NCI-H1930 (cell line): ENCODE measurements at regions not wholly inside any gene's neighbourhood (a gene's known extent, or its start where the extent isn't known, plus 50 kb on each side); places are given as distances from the start of the nearest gene placed in this dataset.
"Not testable (repeated sequence)": the region's sequence is repeated elsewhere in the genome, so short reads cannot be mapped to it uniquely, and the experiment has no call there.

ENCODE experiments used
- DNase-seq, 2 experiments: peaks; one replicate each; lab custom pipeline; 2025; lab: John Stamatoyannopoulos, UW

- DNase-seq, result no peak
These were observed 428.1 kb upstream of the ID2 start for GRCh38 chr2:8253781-8254180.

- DNase-seq, result not testable (repeated sequence)
These were observed 427.6 kb upstream of the ID2 start for GRCh38 chr2:8254214-8254613.

DNA sequence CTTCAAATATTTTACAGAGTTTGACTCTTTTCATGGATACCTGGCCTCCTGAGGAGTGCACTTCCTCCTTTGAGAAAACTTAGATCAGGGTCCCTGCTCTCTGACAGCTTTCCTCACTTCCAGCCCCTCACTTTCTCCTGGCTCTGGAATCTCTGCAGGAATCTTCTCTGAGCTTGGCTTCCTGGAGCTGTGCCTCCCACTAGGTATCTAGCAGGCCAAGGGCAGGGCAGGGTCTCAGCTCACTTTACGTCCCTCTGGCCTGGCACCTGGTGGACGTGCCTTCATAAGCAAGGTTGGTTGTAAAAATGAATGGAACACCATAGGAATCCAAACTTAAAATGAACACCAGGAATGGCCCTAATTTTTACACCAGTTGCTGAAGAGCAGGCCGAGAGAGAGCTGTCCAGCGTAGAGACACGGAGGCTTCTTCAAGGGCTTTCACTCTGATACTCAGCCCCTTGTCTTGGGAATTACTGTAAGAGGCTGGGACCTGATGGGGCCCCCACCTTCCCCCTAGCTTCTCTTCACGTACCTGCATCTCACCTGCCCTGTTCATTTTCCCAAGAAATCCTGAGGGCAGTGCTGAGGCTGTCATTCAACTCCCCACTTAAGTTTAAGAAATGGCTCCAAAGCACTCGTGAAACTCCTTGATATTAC is 426.9 kb upstream of the ID2 start:
- DNase-seq, result no peak

GRCh38 chr2:8255448-8255800 is 426.4 kb upstream of the ID2 start:
- no peak for DNase-seq

DNA sequence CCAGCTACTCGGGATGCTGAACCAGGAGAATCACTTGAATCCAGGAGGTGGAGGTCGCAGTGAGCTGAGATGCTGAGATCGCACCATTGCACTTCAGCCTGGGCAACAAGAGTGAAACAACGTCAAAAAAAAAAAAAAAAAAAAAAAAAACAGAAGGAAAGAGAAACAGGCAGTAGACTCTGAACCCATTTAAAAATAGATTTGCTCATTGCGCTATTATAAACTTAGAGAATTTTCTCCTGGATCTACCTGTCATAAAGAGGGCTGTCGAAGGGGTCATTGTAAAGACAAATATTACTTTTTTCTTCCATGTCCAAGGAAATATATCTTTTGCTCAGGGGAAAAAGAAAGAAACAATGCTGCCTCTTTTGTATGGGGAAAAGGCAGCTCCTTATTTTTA is 425.0 kb upstream of the ID2 start:
- DNase-seq, result no peak

GRCh38 chr2:8257502-8257901 is 424.4 kb upstream of the ID2 start:
- no peak for DNase-seq

- DNase-seq, result no peak
These were observed 423.4 kb upstream of the ID2 start for GRCh38 chr2:8258406-8258805.

DNA sequence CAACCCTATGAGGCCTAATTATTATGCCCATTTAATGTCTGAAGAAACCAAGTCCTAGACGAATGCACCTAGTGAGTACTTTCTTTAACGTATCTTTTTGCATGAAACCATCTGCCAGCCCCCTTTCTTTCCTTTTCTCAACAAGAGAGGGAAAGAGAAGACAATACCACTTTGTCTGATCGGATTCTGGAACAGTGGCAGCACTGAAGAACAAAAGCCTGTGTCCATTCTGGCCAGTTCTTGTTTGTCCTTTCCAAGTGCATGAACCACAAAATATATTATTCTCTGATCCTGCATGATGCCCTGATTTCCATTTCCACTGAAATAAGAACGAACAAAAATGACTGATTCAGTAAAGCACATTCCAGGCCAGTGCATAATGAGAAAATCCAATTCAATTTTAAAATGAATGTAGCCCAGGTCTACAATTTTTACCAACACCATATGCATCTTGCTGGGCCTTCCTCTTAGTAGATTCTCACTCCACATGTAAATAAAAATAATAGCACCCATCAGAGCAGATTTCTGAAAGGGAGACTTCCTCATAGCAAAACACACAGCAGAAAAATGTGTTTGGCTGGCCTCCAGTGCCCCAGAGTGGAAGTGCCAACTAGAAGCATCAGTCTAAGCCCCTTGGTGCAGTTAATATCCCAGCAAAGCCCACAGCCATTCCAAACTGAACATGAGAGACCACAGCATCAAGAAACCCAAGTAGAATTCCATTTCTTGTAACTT is 422.6 kb upstream of the ID2 start:
- DNase-seq, result no peak

GRCh38 chr2:8259841-8260178 is 422.0 kb upstream of the ID2 start:
- no peak for DNase-seq

- DNase-seq, result no peak
These were observed 421.6 kb upstream of the ID2 start for GRCh38 chr2:8260213-8260612.

GRCh38 chr2:8263901-8264300 is 418.0 kb upstream of the ID2 start:
- DNase-seq, result no peak

GRCh38 chr2:8264981-8265380 is 416.9 kb upstream of the ID2 start:
- no peak for DNase-seq

DNA sequence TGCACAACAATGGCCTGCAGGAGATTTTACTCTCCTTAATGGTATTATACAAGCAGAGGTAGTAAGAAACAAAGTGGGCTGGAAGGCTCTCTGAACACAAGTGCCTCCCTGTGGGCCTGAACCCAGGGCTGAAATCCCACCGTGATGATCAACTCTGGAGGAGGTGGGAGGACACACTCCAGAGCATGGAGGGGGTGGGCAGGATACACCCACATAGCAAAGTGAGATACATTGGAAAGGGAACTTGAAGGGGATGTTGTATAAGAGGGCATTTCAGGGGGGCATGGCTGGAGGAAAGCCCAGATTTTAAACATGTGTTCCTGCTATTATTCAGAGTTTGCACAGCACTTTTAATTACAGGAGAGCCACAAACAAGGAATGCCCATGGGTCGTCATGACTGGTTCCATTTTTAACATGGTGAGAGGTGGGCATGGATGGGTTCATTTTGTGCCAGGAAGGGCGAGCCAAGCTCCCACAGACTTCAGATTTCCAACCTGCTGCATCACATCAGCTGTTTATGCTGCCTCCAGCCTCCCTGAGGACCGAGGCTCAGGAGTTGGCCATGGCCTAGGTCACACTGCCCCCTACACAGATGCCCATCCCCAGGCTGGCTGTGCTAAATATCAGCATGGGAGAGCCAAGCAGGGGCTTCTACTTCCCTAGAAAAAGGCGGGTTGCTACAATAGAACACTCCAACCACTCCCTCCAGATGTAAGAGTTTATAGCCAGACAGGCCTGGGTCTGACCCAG is 416.2 kb upstream of the ID2 start:
- DNase-seq, result no peak

GRCh38 chr2:8266563-8266962 is 415.3 kb upstream of the ID2 start:
- no peak for DNase-seq

DNA sequence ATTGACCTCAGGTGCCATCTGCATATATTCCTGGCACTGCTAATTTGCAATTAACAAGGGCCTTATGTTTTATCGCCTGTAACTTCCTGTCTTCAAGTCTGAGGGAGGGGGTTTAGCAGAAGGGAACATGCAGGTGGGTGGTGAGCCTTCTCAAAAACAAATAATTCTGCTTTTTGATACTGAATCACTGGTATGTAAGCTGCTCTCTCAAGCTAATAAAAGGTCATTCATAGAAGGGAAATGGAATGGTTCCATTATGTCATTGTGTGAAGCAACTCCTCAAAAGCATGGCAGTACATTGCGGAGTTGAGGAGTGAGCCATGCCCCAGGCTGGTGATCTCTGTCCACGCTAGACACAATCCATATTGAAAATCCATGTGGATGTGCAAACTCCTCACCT is 414.8 kb upstream of the ID2 start:
- no peak for DNase-seq

DNA sequence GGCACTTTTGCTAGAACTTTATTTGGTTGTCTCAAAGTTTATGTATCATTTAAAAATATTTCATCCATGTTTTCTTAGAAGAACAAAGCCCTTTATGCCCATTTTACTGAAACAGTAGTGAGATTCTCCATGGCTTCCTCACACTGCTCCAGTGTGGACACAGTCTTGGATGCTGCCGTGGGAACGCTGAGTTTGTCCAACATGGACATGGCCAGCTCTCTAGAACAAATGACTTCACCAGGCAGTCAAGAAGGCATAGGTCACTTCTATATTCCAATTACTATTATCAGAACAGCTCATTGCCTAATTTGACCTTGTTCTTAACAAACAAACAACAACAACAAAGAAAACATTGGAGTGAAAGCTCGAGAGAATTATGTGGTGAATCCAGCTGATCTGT is 414.1 kb upstream of the ID2 start:
- no peak for DNase-seq

GRCh38 chr2:8268172-8268783 is 413.6 kb upstream of the ID2 start:
- DNase-seq, result no peak

- DNase-seq, result no peak
These were observed 411.2 kb upstream of the ID2 start for GRCh38 chr2:8270699-8271098.

DNA sequence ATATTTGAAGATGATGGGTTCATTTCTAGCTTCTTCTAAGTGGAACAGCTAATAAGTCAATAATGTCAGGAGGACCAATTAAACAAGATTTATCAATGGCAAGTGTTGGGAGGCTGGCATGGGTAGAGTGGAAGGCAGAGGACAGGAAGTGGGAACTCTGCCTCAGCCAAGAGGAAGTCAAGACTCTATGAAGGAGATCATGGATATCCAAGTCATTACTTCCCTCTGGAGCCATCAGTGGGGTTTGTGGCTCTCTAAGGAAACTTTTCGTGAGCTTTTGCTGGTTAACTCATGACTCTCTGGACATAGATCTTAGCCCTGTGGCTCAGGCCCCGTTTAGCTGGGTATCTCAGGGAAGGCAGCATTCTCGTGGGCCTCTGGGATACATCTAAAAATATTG is 410.4 kb upstream of the ID2 start:
- DNase-seq, result no peak

DNA sequence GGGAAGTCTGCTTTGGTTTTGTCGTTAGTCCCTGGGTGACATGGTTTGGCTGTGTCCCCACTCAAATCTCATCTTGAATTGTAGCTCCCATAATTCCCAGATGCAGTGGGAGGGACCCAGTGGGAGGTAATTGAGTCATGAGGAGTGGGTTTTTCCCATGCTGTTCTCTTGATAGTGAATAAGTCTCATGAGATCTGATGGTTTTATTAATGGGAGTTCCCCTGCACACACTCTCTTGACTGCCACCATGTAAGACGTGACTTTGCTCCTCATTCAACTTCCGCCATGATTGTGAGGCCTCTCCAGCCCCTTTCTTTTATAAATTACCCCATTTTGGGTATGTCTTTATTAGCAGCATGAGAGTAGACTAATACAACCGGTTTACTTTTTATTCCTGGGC is 405.8 kb upstream of the ID2 start:
- DNase-seq, result no peak

GRCh38 chr2:8277921-8278571 is 403.8 kb upstream of the ID2 start:
- DNase-seq, result no peak

- no peak for DNase-seq
These were observed 403.0 kb upstream of the ID2 start for GRCh38 chr2:8278709-8279354.
